ENCODE measurements at regions not wholly inside any gene's neighbourhood (a gene's known extent, or its start where the extent isn't known, plus 50 kb on each side); places are given as distances from the start of the nearest gene placed in this dataset.
A peak's percentile ranks its signal among the peaks of the same experiment; 100 is the strongest.
"Not testable (repeated sequence)": the region's sequence is repeated elsewhere in the genome, so short reads cannot be mapped to it uniquely, and the experiment has no call there.

GRCh38 chr2:91771604-91772003, 3080.1 kb downstream of the RPIA start:
- H3K4me3 ChIP-seq (replicated peaks in 1 of 2; ENCODE audit: low read depth in 2 of 2, low read length in 2 of 2); DNase-seq (ENCODE audit: low read depth in 2 of 2): not testable (repeated sequence)

DNA sequence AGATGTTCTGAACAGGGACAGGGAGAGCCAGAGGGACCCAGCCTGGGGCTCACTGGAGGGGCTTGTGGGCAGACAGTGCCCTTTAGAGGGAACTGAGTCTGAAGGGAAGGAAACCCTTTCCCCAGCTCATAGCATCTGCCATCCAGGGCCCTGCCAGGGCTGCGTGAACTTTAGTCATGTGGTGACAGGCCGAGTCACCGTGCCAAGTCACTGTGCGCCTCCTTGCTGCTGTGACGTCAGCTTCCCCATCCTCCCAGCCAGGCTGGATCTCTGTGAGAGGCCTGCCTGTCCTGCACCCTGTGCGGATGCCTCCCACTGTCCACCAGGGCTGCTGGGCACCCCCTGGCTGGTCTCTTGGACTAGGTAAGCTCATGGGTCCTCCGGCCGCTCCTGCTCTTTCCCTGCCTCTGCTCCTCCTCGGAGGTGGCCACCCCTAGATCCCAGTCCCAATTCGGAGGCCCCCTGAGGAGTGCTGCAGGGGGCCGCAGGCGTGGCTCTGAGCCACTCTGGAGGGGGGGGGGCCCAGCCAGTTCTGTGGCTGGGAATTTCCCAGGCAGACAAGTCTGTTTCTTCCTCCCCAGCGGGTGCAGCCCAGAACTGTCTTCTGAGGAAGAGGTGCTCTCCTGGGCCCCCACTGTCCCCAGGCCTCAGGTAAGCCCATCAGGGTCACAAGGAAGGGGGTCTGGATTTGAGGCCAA, 3080.9 kb downstream of the RPIA start:
- not testable (repeated sequence) for DNase-seq (ENCODE audit: low read depth in 2 of 2); H3K4me3 ChIP-seq (replicated peaks in 1 of 2; ENCODE audit: low read depth in 2 of 2, low read length in 2 of 2)

GRCh38 chr2:91773810-91774209, 3082.3 kb downstream of the RPIA start:
- H3K4me3 ChIP-seq (replicated peaks in 1 of 2; ENCODE audit: low read depth in 2 of 2, low read length in 2 of 2); DNase-seq (ENCODE audit: low read depth in 2 of 2): not testable (repeated sequence)

GRCh38 chr2:91775193-91775592, 3083.7 kb downstream of the RPIA start:
- H3K4me3 ChIP-seq (replicated peaks in 1 of 2; ENCODE audit: low read depth in 2 of 2, low read length in 2 of 2); DNase-seq (ENCODE audit: low read depth in 2 of 2): not testable (repeated sequence)

GRCh38 chr2:91780324-91780723, 3088.9 kb downstream of the RPIA start:
- not testable (repeated sequence) for DNase-seq (ENCODE audit: low read depth in 2 of 2); H3K4me3 ChIP-seq (replicated peaks in 1 of 2; ENCODE audit: low read depth in 2 of 2, low read length in 2 of 2)

DNA sequence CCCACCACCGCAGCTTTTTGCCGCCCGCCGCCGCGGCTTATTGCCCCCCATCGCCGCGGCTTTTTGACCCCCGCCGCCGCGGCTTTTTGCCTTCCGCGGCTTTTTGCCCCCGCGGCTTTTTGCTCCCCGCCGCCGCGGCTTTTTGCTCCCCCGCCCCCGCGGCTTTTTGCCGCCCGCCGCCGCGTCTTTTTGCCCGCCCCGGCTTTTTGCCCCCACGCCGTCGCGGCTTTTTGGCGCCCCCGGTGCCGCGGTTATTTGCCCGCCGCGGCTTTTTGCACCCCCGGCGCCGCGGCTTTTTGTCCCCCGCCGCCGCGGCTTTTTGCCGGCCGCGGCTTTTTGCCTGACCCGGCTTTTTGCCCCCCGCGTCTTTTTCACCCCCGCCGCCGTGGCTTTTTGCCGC, 3061.8 kb upstream of the TEKT4 start:
- H3K4me3 ChIP-seq (replicated peaks in 1 of 2; ENCODE audit: low read depth in 2 of 2, low read length in 2 of 2); DNase-seq (ENCODE audit: low read depth in 2 of 2): not testable (repeated sequence)

GRCh38 chr2:91839904-91840868, 3031.0 kb upstream of the TEKT4 start:
- DNase-seq (ENCODE audit: low read depth in 2 of 2), result no peak
- TF ChIP-seq CTCF (IDR thresholded peaks at IDR 0.05; ENCODE audit: low read depth, low read length), result no peak
- peak overlapping the region in 1 of 2 donors; percentile 0 for H3K4me3 ChIP-seq (replicated peaks in 1 of 2; ENCODE audit: low read depth in 2 of 2, low read length in 2 of 2)

DNA sequence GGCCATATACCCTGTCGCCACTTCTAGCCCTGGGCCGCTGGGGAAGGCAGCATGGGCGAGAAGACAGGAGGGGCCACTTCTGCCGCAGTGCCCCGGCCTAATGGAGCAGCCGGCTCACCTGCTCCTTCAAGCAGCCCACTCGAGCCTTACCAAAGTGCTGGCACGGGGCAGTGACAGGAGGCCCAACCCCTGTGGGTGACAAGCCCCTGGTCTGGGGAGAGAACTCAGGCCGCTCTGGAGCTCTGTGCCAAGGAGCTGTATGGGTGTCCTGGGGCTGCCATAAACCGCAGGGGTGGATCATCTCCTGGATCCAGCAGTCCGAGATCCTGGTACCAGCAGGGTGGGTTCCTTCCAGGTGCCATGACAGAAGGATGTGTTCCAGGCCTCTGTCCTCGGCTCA, 3029.0 kb upstream of the TEKT4 start:
- not testable (repeated sequence) for DNase-seq (ENCODE audit: low read depth in 2 of 2); H3K4me3 ChIP-seq (replicated peaks in 1 of 2; ENCODE audit: low read depth in 2 of 2, low read length in 2 of 2)

GRCh38 chr2:91842913-91843312, 3028.3 kb upstream of the TEKT4 start:
- not testable (repeated sequence) for DNase-seq (ENCODE audit: low read depth in 2 of 2); H3K4me3 ChIP-seq (replicated peaks in 1 of 2; ENCODE audit: low read depth in 2 of 2, low read length in 2 of 2)

- H3K4me3 ChIP-seq (replicated peaks in 1 of 2; ENCODE audit: low read depth in 2 of 2, low read length in 2 of 2); DNase-seq (ENCODE audit: low read depth in 2 of 2): not testable (repeated sequence)
Observed at GRCh38 chr2:91843723-91844450, 3027.3 kb upstream of the TEKT4 start.

- DNase-seq (ENCODE audit: low read depth in 2 of 2); H3K4me3 ChIP-seq (replicated peaks in 1 of 2; ENCODE audit: low read depth in 2 of 2, low read length in 2 of 2): not testable (repeated sequence)
Observed at GRCh38 chr2:91844451-91844825, 3026.8 kb upstream of the TEKT4 start.

- not testable (repeated sequence) for DNase-seq (ENCODE audit: low read depth in 2 of 2); H3K4me3 ChIP-seq (replicated peaks in 1 of 2; ENCODE audit: low read depth in 2 of 2, low read length in 2 of 2)
Observed at GRCh38 chr2:91846388-91846787, 3024.8 kb upstream of the TEKT4 start.

DNA sequence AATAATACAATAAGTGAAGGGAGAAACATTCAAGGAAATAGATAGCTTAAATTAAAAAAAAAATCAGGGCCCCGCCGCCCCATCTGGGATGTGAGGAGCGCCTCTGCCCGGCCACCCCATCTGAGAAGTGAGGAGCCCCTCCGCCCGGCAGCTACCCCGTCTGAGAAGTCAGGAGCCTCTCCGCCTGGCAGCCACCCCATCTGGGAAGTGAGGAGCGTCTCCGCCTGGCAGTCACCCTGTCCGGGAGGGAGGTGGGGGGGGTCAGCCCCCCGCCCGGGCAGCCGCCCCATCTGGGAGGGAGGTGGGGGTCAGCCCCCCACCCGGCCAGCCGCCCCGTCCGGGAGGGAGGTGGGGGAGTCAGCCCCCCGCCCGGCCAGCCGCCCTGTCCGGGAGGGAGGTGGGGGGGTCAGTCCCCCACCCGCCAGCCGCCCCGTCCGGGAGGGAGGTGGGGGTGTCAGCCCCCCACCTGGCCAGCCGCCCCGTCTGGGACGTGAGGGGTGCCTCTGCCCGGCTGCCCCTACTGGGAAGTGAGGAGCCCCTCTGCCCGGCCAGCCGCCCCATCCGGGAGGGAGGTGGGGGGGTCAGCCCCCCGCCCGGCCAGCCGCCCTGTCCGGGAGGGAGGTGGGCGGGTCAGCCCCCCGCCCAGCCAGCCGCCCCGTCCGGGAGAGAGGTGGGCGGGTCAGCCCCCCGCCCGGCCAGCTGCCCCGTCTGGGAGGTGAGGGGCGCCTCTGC, 3019.4 kb upstream of the TEKT4 start:
- H3K4me3 ChIP-seq (replicated peaks in 1 of 2; ENCODE audit: low read depth in 2 of 2, low read length in 2 of 2); DNase-seq (ENCODE audit: low read depth in 2 of 2): not testable (repeated sequence)

- not testable (repeated sequence) for DNase-seq (ENCODE audit: low read depth in 2 of 2)
Observed at GRCh38 chr2:91856971-91857370, 3014.3 kb upstream of the TEKT4 start.

GRCh38 chr2:91857711-91858110, 3013.5 kb upstream of the TEKT4 start:
- not testable (repeated sequence) for H3K4me3 ChIP-seq (replicated peaks in 1 of 2; ENCODE audit: low read depth in 2 of 2, low read length in 2 of 2); DNase-seq (ENCODE audit: low read depth in 2 of 2)

More at GRCh38 chr2:91856971-91857370, 3014.3 kb upstream of the TEKT4 start:
- not testable (repeated sequence) for H3K4me3 ChIP-seq (replicated peaks in 1 of 2; ENCODE audit: low read depth in 2 of 2, low read length in 2 of 2)

DNA sequence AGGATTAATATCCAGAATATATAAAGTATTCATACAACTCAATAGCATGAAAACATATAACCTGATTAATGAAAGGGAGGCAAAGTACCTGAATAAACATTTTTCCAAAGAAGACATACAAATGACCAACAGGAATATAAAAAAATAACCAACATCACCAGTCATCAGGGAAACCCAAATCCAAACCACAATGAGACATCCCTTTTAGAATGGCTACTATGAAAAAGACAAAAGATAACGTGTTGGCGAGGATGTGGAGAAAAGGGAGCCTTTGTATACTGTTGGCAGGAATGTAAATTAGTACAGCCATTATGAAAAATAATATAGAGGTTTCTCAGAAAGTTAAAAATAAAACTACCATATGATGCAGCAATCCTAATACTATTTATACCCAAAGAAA, 2999.5 kb upstream of the TEKT4 start:
- not testable (repeated sequence) for DNase-seq (ENCODE audit: low read depth in 2 of 2); H3K4me3 ChIP-seq (replicated peaks in 1 of 2; ENCODE audit: low read depth in 2 of 2, low read length in 2 of 2)
